ENCODE measurements at regions not wholly inside any gene's neighbourhood (a gene's known extent, or its start where the extent isn't known, plus 50 kb on each side); places are given as distances from the start of the nearest gene placed in this dataset.
A peak's percentile ranks its signal among the peaks of the same experiment; 100 is the strongest.

DNA sequence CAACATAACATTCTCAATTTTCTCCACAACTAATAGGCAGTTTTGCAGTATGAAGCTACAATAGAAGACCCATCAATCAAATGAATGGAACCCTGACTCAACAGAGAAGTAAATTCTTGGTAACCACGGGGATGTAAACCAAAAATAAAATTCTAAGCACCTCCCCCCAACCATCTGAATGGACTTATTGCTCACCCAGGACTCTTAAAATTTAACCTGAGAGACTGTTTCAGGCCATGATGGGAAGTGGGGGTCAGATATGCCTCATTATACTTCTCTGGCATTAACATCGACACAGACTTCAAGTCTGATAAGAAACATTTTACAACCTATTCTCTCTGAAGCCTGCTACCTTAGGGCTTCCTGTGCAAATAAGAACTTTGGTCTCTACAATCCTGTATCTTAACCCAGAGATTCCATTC lies 620.9 kb downstream of the TLL1 start:
- TF ChIP-seq, protein P1, sequence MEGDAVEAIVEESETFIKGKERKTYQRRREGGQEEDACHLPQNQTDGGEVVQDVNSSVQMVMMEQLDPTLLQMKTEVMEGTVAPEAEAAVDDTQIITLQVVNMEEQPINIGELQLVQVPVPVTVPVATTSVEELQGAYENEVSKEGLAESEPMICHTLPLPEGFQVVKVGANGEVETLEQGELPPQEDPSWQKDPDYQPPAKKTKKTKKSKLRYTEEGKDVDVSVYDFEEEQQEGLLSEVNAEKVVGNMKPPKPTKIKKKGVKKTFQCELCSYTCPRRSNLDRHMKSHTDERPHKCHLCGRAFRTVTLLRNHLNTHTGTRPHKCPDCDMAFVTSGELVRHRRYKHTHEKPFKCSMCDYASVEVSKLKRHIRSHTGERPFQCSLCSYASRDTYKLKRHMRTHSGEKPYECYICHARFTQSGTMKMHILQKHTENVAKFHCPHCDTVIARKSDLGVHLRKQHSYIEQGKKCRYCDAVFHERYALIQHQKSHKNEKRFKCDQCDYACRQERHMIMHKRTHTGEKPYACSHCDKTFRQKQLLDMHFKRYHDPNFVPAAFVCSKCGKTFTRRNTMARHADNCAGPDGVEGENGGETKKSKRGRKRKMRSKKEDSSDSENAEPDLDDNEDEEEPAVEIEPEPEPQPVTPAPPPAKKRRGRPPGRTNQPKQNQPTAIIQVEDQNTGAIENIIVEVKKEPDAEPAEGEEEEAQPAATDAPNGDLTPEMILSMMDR (IDR thresholded peaks at IDR 0.05; ENCODE audit: insufficient read depth, low read depth, low read length, missing control alignments) = no peak
- peak; percentile 6 for DNase-seq (ENCODE audit: low read depth)
- no peak overlapping the region for H3K4me3 ChIP-seq (ENCODE audit: low read depth, low read length)

DNA sequence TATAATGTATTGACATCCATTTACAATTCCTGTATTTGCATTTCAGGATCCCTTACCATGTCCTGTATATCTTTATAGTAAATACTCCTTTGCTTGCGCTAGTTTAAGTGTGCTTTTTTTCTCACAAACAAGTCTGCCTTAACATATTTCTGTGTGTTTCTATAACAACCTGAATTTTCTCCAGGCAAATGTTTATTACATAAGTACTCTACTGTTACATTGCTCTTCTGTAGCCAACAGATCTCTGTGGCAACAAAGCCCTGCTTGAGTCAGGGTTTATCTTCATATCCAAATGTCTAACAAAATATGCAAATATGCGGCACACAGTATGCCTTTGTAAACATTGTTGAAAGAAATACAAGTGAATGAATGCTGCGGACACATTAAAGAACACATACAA lies 625.5 kb downstream of the TLL1 start:
- no peak for DNase-seq (ENCODE audit: low read depth)
- TF ChIP-seq, protein P1 (IDR thresholded peaks at IDR 0.05; ENCODE audit: insufficient read depth, low read depth, low read length, missing control alignments) = no peak
- H3K4me3 ChIP-seq (ENCODE audit: low read depth, low read length) = no peak overlapping the region

- no peak overlapping the region for H3K4me3 ChIP-seq (ENCODE audit: low read depth, low read length)
- TF ChIP-seq, protein P1 (IDR thresholded peaks at IDR 0.05; ENCODE audit: insufficient read depth, low read depth, low read length, missing control alignments) = no peak
- DNase-seq (ENCODE audit: low read depth) = peak; percentile 33
These were observed 626.8 kb downstream of the TLL1 start for GRCh38 chr4:166499820-166500219.

DNA sequence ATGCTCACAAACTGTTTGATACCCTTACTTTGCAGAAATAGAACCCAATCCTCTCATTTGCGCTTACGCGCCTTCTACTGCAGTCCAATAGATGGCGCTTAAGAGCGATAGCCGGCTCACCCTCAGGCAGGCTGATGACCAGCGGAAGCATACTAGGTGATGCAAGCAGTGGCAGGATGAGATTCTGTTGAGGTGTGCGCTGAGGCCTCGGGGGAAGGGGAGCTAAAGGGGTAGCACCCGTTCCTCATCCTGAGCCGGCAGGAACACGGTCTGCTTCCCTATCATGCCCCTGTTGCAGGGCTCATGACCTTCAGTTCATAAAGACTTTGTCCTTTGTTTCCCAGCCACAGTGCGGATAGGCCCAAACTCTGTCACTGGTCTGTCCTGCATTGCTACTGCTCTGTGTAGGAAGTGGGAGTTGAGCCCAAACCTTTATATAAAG lies 628.9 kb downstream of the TLL1 start:
- TF ChIP-seq, protein P1 (IDR thresholded peaks at IDR 0.05; ENCODE audit: insufficient read depth, low read depth, low read length, missing control alignments) = peak; percentile 56
- no peak overlapping the region for H3K4me3 ChIP-seq (ENCODE audit: low read depth, low read length)
- peak; percentile 60 for DNase-seq (ENCODE audit: low read depth)

- no peak overlapping the region for H3K4me3 ChIP-seq (ENCODE audit: low read depth, low read length)
- TF ChIP-seq, protein P1 (IDR thresholded peaks at IDR 0.05; ENCODE audit: insufficient read depth, low read depth, low read length, missing control alignments) = no peak
- DNase-seq (ENCODE audit: low read depth) = no peak
These were observed 629.6 kb downstream of the TLL1 start for GRCh38 chr4:166502660-166503059.

GRCh38 chr4:166506051-166506450 lies 633.0 kb downstream of the TLL1 start:
- no peak for DNase-seq (ENCODE audit: low read depth)
- no peak overlapping the region for H3K4me3 ChIP-seq (ENCODE audit: low read depth, low read length)
- TF ChIP-seq, protein P1 (IDR thresholded peaks at IDR 0.05; ENCODE audit: insufficient read depth, low read depth, low read length, missing control alignments) = no peak

DNA sequence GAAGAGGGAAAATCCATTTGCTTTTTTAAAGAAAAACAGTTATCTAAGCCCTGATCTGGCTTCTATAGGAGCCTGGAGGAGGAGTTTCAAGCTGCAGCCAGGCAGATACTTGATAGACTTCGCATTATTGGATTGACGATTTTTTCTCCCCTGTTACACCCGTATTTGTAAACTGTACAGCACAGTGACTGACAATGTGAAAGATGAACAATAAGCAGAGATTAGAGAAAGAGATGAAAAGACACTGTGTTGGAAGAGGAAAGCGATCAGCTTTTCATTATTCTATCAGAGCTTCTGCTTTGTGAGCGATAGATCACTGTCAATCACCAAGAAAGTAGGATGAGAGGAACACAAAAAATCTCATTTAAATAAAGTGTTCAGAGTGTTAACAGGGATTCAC lies 639.2 kb downstream of the TLL1 start:
- TF ChIP-seq, protein P1 (IDR thresholded peaks at IDR 0.05; ENCODE audit: insufficient read depth, low read depth, low read length, missing control alignments) = no peak
- DNase-seq (ENCODE audit: low read depth) = no peak

More for the DNA sequence above, 639.2 kb downstream of the TLL1 start:
- H3K4me3 ChIP-seq (ENCODE audit: low read depth, low read length) = no peak overlapping the region
